GM18873 (cell line): ENCODE measurements at regions not wholly inside any gene's neighbourhood (a gene's known extent, or its start where the extent isn't known, plus 50 kb on each side); places are given as distances from the start of the nearest gene placed in this dataset.
"Not testable (repeated sequence)": the region's sequence is repeated elsewhere in the genome, so short reads cannot be mapped to it uniquely, and the experiment has no call there.

Experiments
- ATAC-seq: cut with Tn5 transposase; IDR thresholded peaks from one replicate; pipeline ENCODE4 v1.9.1; 2021; ENCODE audit warnings: mild to moderate bottlenecking, moderate library complexity, moderate number of reproducible peaks; ENCODE audit not compliant: unreplicated experiment, low FRiP score

DNA sequence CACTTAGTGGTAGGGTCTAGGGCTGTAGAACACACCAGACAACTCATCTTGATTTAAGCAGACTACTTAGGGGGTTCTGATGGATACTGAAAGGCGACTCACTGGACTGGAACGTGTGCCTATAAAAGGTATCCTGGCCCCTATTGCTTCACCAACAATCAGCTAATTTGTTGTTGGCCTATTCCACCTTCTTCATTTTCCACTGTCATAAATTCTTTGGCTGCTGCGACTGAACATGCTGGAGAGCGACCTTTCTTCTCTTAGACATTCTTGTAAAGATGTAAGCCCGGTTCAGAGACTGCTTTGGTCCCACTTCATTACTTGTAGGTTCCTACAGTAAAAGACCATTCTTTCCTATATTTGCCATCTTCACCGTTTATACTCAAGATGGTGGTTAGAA is 609.9 kb upstream of the CITED2 start:
- no peak for ATAC-seq

DNA sequence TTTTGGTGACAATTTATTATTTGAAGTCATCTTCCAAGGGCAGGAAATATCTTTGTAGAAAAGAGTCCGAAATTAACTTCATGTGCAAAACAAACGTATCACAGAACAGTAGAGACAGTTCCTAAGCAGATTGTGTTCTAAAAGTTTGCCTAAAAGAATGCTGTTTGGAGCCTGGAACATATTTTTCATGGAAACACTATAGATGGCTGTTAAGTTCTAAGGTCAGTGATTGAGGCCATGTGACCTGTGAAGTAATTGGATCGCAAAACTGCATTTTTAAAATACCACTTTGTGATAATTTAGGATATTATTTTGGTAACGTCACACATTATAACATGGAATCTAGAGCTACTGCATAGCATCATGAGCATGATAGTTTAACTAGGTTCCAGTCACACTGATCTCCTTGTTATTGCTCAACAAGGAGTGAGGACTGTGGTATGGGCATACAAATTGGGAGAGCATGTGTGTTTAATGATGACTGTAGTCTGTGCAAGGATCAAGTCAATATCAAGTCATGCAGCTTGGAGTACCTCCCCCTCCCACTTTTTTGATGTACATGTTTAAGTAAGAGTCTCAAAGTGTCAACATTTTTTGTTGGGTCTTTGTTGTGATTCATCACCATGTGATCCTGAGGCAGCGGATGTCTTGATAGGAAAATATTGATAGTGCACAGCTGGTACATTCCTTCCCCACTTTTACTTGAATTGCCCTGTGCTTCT is 609.3 kb upstream of the CITED2 start:
- no peak for ATAC-seq

DNA sequence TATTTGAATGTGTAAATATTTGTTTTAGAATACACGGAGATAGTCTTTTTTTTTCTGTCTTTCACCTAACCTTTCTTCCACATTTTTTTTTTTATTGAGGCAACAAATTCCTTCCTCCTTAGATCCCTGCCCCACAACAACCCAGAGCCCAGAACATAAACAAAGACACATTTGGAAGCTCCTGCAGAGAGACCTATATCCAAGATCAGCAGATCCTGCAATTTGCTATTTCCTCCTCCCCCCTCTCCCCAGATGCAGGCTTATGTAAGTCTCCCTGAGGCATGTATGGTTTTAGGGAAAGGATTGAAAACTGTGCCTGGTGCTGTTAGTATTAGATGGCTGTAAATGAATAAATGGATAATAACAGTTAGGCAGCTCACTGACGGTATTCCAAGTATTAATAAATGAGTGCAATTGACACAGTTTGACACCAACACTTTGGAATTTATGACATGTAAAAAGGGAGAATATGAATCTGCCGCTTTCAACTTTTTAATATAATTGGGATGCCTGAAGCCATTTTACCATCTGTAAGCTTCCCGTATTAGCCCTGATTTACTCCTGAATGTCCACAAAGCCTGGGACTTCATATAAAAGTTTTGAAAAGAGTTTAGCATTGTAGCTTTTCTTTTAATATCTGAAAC is 608.3 kb upstream of the CITED2 start:
- no peak for ATAC-seq

DNA sequence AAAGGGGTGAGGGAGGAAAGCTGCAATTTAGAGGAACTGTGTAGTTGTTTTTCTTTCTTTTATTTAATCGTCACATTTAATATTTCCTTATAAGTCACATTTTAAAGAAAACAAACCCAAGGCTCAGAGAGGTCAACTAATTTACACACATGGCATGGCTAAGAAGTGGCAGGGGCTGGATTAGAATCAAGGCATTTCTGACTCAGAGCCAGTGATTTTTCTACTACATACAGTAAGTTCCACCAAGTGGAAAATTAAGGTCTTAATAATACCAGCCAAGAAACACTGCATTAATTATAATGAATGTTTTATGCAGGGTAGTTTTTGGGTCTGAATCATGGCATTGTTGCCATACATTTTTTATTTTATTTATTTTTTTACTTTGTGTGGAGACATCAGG is 607.7 kb upstream of the CITED2 start:
- no peak for ATAC-seq

DNA sequence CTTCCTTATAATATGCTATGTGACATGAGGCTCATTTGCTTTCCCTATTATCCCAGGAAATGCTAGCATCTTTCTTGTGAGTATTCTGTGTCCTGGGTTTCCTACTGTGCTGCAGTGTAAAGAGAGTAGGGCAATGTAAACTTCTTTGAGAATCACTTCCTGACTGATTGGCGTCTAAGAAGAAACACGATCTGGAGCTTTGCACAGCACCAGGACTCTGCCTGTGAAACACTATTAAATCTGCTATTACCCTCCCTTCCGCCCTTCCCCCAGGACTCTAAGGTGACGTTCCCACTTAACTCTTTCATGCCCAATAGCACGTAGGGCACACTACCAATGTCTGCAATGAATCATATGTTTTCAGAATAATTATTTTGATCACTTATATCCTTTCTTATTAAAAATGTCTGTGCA is 607.3 kb upstream of the CITED2 start:
- no peak for ATAC-seq

DNA sequence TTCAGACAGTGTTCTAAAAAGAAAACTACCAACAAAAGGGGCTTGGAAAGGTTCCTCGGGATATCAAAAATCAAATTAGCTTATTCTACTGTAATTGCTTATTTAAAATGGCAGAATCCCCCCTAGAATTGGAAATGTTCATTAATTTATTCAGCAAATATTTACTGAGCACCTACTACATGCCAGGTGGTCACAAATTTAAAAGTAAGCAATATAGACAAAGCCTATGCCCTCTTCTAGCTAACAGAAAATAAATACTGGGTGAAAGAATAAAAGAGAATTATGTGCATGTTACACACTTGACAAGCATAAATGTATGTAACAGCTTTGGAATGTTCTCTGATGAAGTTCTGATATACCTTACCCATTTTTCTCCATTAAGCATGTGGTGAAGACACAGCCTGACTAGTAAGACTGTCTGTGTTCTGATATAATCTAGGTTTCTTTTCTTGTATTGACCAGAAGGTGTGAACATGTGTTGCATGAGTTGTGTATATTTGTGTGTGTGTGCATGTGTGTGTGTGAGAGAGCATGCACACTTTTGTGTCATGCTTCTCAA is 606.7 kb upstream of the CITED2 start:
- ATAC-seq = no peak

DNA sequence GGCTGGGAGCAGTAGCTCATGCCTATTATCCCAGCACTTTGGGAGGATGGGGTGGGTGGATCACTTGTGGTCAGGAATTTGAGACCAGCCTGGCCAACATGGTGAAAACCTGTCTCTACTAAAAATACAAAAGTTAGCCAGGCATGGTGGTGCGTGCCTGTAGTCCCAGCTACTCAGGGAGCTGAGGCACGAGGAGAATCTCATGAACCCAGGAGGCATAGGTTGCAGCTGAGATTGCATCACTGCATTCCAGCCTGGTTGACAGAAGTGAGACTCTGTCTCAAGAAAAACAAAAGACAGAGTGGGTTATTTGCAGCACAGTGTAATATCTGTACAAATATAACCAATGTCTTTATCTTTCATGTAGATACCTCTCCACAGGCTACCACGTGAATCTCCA is 606.2 kb upstream of the CITED2 start:
- not testable (repeated sequence) for ATAC-seq

DNA sequence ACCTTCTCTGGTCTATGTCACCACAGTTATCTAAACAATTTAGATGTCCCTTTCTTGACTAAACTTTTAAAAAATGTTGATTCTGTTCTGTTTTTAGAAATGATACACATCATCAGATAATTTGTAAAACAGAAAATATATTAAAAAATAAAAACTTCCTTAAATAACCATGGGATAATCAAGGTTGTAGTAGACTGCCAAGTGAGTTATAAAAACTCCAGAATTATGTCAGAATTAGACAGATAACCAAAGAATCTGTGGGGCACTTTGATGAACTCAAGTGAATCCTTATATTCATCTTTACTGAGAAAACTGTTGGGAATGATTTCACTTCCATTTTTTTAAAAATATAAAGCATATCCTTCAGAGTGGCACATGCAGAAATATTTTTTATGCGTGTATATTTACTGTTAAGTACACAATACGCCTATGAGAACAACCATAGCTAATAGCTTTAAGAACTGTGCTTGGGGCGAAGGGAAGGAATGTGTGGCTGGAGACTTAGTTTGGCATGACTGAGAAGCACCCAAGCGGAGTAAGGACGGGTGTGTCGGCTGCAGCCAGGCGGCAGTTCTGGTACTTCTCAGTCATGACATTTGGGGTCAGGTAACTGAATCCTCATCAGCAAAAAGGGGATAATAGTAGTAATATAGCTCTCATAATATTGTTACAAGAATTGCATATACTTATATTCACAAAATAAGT is 604.7 kb upstream of the CITED2 start:
- ATAC-seq = no peak

DNA sequence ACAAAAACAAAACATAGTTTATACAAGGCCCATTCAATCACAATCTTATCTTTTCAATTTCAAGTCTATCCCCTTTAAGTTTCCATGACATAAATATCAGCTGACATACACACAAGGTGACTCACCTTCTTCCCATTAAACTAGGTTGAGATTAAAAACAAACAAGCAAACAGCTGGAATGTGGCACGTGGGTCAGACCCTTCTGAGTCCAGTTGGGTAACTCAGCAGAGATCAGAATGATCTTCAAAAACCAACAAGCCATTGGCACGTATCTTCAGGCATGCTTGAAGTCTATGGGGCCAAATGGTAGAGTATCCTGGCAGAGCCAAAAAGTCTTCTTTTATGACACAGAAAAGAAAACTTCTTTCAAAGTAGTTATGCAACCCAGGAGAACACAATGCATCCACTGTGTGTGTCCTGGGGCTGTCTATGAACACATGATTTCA is 603.5 kb upstream of the CITED2 start:
- ATAC-seq = no peak

DNA sequence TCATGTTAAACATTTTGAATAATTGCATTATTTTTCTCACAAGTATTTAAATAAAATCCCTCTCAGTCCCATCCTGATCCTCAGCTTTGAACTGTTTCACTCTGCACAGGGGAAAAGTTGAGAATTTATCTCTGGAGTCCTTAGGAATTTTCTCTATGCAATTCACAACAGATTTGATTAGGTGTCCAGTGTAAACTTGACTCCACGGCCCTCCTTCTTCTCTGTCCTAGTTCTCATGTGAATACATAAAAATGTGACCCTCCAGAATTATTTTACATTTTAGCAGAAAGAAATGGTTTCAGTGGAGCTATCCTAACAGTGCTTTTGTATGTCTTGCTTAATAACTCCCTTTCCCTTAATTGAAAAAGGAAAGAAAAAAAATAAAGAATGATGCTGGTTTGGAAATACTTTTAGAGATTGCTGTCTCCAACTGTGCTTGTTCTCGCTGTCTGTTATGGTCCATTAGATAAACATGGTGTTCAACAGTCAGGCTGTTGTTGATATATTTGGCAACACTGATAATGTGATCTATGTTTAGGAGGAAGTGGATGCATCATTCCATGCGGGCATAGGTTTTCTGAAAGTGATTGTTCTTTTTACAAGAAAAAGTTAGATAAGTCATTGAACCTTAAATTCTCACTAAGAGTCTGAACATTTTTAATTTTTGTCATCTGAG is 599.4 kb upstream of the CITED2 start:
- ATAC-seq = no peak

DNA sequence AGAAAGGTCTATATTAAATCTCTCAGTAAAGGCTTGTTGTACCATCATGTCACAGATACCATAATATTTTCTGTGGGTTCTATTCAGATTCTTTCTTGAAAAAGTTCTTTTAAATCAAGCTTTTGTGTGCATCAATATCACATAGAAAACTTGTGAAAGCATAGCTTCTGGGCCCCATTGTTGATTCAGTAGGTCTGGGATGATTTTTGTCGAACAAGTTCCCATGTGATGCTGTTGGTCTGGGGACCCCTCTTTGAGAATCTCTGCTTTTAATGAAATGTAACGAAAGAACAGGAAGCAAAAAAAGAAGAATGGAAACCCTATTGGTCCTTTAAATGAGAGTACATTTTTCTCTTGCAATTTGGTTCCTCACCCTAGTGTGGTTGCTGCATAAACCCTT is 597.7 kb upstream of the CITED2 start:
- no peak for ATAC-seq

DNA sequence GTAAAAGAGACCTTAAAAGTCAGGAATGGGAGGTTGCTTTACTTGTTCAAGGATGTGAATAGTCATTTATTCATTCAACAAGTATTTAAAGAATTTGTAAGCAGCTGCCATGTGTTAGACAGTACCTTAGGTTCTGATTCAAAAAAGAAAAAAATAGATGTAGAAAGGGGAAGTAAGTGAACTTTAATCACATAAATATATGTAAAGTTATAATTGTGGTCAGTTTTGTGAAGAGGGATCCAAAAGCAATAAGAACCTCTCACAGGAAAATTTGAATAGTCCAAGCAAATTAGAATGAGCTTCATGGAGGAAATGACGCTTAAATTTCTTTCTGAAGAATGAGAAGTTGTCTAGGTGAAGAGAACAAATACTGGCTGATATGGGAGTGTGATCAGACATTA is 596.1 kb upstream of the CITED2 start:
- no peak for ATAC-seq

DNA sequence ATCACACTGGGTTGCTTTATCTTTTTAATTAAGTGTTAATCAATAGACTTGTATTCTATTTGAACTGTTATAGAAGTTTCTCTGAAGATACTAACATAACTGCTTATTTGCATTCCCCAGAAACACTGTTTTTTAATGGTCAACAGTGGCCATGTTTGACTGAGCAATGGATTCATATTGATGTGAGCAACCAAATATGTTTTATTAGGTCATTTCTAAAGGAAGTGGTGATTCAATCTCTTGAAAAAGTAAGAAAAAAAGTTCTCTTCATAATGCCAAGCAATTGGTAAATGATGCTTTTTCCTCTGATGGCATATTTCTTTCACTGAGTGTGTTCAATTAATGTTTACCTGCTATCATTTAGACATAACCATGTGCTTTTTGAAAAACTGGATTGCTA is 593.0 kb upstream of the CITED2 start:
- no peak for ATAC-seq

DNA sequence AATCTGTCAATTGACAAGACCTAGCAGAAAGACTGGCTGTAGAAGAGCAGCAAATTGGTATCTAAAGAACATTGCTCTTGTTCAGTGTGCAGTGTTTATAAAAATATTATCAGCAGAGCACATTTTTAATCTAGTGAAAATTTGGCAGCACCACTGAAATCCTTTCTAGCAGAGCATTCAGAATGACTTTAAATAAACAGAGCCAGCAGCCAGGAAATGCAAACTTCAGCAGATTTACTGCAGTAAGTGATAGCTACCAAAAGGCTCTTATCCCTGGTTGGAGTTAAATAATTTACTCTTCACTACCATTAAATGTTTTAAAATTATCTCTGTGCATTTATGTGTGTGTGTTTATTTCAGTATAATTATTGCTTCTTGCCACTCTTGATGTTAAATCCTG is 590.9 kb upstream of the CITED2 start:
- no peak for ATAC-seq

DNA sequence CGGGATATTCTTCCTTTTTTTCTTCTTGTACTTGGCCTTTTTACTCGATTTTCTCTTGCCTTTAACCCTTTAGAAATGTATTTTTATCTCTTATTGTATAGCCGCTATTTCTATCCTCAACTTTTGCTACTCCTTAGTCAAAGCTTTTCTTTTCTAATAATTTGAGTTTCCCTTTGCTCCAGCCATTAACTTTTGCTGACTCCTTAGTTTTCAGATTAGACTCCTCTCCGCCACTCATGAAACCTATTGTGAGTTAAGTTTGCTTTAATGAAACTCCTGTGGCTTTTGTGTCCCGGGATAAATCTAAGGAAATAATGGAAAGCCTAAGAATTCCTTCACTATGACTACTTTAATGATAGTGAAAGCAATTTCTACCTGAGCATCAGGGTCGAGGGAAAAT is 590.3 kb upstream of the CITED2 start:
- no peak for ATAC-seq

DNA sequence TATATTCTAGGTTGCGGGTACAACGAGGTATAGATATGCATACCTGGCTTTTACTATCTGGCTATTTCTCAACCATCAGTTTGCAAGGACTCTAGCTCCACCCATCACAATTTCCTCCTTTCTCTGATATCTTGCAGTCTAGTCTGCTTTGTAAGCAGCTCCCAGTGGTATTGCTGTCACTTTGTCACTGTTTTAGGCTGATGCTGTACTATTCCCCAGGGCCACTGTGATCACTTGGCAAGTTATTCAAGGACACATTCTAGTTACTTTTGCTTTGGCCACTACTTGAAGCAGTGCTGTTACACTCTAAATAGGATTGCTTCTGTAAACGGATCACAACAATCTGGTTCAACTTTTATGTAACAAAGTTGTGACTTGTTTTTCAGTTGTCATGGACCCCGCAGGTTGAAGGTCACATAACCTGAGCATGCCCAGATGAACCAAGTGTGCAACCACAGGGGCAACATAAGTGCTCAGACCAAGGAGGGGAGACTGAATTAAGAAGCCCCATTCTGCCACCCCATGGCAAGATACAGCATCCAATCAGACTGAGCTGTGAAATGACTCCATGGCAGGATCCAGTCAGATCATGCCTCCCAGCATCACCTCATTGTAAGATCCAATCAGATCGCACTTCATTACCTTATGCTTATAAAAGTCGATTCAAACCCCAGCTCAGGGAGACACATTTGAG is 588.4 kb upstream of the CITED2 start:
- no peak for ATAC-seq

DNA sequence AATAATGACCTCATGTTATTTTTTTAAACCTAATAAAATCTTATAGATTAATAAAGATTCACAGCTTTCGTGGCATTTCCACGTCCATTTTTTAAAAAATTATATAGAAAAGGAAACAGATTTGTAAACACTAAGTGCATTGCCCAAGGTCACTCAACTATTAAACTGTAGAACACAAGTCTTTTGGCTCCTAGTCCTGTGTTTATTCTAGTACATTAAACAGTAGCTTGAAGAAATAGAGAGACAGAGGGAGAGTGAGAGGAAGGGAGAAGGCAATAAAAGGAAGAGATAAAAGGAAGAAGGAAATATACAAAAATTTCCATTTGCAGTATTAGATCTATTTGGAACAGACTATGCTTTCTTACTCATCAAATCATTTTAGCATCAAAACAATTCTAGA is 586.7 kb upstream of the CITED2 start:
- ATAC-seq = no peak

DNA sequence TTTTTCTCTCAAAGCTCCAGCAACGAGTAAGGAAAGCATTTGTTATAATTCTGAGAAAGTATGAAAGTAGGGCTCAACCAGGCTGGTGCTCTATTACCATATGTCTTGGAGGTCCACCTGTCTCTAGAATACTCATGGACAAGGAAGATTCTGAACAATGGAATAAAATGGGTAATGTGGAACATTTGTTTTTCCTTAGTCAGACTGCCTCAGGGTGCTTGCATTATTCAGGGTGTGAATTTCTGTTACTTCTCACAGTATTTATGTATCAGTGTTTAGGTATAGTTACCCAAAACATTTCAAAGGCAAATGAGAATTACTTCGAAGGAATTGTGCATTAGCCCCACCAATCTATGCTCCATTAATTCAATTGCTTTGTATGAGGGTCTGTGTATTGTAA is 586.2 kb upstream of the CITED2 start:
- ATAC-seq = no peak

DNA sequence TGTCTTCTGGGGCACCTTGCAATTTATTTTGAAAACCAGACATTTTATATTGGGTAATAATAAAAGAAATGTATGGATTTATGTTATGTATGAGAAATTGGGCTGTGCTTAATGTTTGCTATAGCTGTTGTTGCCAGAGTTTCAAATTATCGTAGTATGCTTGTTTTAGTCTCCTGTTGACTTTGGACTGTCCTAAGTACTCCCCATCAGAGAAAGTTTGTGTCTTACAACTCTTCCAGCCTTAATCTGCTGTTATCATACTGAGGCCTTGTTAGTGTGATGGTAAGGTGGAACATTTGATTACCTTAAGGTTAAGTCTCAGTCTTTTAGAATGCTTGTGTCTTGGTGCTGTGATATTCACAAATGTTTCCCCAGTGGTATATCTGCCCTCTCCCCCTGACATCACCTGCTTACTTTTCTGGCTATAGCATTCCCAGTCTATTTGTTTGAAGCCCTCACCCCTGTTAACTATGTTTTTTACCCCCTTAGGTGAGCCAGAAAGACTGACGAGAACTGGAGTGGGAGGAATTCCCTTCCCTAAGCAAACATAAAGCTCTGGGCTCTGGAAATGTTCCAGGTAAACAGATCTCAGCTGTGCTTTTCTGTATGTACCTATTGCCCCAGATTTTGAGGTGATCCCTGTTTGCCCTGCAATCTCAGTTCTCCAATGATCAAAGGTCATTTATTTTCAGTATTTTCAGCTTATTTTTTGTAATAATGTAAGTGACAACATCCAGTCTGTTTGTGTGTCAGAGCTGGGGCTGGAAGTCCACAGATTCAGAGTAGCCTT is 581.1 kb upstream of the CITED2 start:
- ATAC-seq = no peak
